ENCODE measurements at regions not wholly inside any gene's neighbourhood (a gene's known extent, or its start where the extent isn't known, plus 50 kb on each side); places are given as distances from the start of the nearest gene placed in this dataset.

GRCh38 chr15:56528136-56528535 is 63.2 kb upstream of the MNS1 start (continued):
- no peak for TF ChIP-seq AR (CRISPR knock-in tag; IDR thresholded peaks at IDR 0.05)
- no peak for TF ChIP-seq NR3C1 (CRISPR knock-in tag; conservative IDR thresholded peaks at IDR 0.05; ENCODE audit: low read depth)
- TF ChIP-seq ESRRA (CRISPR knock-in tag; IDR thresholded peaks at IDR 0.05; ENCODE audit: borderline replicate concordance) = no peak
- no peak for TF ChIP-seq JUN (CRISPR knock-in tag; IDR thresholded peaks at IDR 0.05)
- no peak for TF ChIP-seq TEAD1 (CRISPR knock-in tag; IDR thresholded peaks at IDR 0.05)
- TF ChIP-seq ZNF138 (CRISPR knock-in tag; conservative IDR thresholded peaks at IDR 0.05) = no peak

- DNase-seq (ENCODE audit: low spot score) (no peak), ATAC-seq (no peak)
- no peak overlapping the region for H3K27ac Mint-ChIP-seq
- ChIA-PET CTCF (no interaction called here), POLR2A (no interaction called here)
- H3K4me1 Mint-ChIP-seq = peaks cover 4% of the 10 kb centered on the region; the same call in 1 of the 2 replicates
- H3K36me3 Mint-ChIP-seq = no peaks in the 10 kb centered on the region
- H3K4me3 Mint-ChIP-seq = no peak overlapping the region
- no peaks in the 10 kb centered on the region for H3K27me3 Mint-ChIP-seq (ENCODE audit: low read depth)
- TF ChIP-seq GRHL2 (CRISPR knock-in tag; IDR thresholded peaks at IDR 0.05; ENCODE audit: insufficient replicate concordance, severe bottlenecking) = no peak
- peaks cover 10% of the 10 kb centered on the region for H3K9me3 Mint-ChIP-seq
Measured at GRCh38 chr15:56524915-56525314, 60.0 kb upstream of the MNS1 start.

GRCh38 chr15:56523521-56523920 is 58.6 kb upstream of the MNS1 start:
- H3K4me3 Mint-ChIP-seq = no peak overlapping the region

More at GRCh38 chr15:56523521-56523920, 58.6 kb upstream of the MNS1 start:
- CTCF ChIA-PET = no interaction called here
- TF ChIP-seq ERG (CRISPR knock-in tag; IDR thresholded peaks at IDR 0.05) = no peak
- TF ChIP-seq SP1 (CRISPR knock-in tag; conservative IDR thresholded peaks at IDR 0.05) = no peak
- TF ChIP-seq ZNF138 (CRISPR knock-in tag; conservative IDR thresholded peaks at IDR 0.05) = no peak
- TF ChIP-seq ZNF121 (CRISPR knock-in tag; IDR thresholded peaks at IDR 0.05) = no peak
- TF ChIP-seq NR1H2 (CRISPR knock-in tag; IDR thresholded peaks at IDR 0.05) = no peak
- TF ChIP-seq EMX1 (CRISPR knock-in tag; IDR thresholded peaks at IDR 0.05) = no peak
- TF ChIP-seq IRF2 (CRISPR knock-in tag; IDR thresholded peaks at IDR 0.05; ENCODE audit: borderline replicate concordance, low read depth) = no peak
- no peak for TF ChIP-seq SMAD3 (CRISPR knock-in tag; IDR thresholded peaks at IDR 0.05; ENCODE audit: borderline replicate concordance)
- no peak for TF ChIP-seq RELA (CRISPR knock-in tag; IDR thresholded peaks at IDR 0.05; ENCODE audit: borderline replicate concordance)
- TF ChIP-seq FOXP1 (CRISPR knock-in tag; IDR thresholded peaks at IDR 0.05; ENCODE audit: borderline replicate concordance) = no peak
- TF ChIP-seq STAT6 (CRISPR knock-in tag; conservative IDR thresholded peaks at IDR 0.05; ENCODE audit: low read depth) = no peak
- TF ChIP-seq ATF2 (CRISPR knock-in tag; IDR thresholded peaks at IDR 0.05; ENCODE audit: borderline replicate concordance, low read depth) = no peak
- no peak for TF ChIP-seq ZSCAN18 (CRISPR knock-in tag; IDR thresholded peaks at IDR 0.05)
- no peak for TF ChIP-seq NFATC4 (CRISPR knock-in tag; IDR thresholded peaks at IDR 0.05)
- POLR2A ChIA-PET = no interaction called here
- ATAC-seq (no peak), DNase-seq (ENCODE audit: low spot score) (no peak)
- Mint-ChIP-seq H3K36me3 (no peaks in the 10 kb centered on the region), H3K27ac (no peak overlapping the region), H3K4me1 (peaks cover 4% of the 10 kb centered on the region; the same call in 1 of the 2 replicates), H3K9me3 (peaks cover 23% of the 10 kb centered on the region), H3K27me3 (ENCODE audit: low read depth) (no peaks in the 10 kb centered on the region)
